Transverse colon (tissue), 4 donors: ENCODE measurements at regions not wholly inside any gene's neighbourhood (a gene's known extent, or its start where the extent isn't known, plus 50 kb on each side); places are given as distances from the start of the nearest gene placed in this dataset.

Experiments used
- DNase-seq: peaks from one replicate; pipeline ENCODE4 v3.0.0-alpha.2; 2019
- H3K27ac ChIP-seq, 4 donors: fragments of 200-600 bp; sonication (generic); 2 replicates each; pipeline ENCODE4 v1.5.1; 2016 to 2018; ENCODE audit warnings: inconsistent platforms in 4 of 4
- H3K27me3 ChIP-seq: fragments of 200-600 bp; sonication (generic); 2 replicates; pipeline ENCODE4 v1.5.1; 2017; ENCODE audit warnings: inconsistent platforms
- H3K36me3 ChIP-seq, 4 donors: fragments of 200-600 bp; sonication (generic); 2 replicates each; pipeline ENCODE4 v1.5.1; 2017 to 2019; ENCODE audit warnings: inconsistent platforms in 4 of 4
- H3K4me1 ChIP-seq, 4 donors: fragments of 200-600 bp; sonication (generic); 2 replicates each; pipeline ENCODE4 v1.5.1; 2017 to 2020; ENCODE audit warnings: inconsistent platforms in 4 of 4
- H3K4me3 ChIP-seq, 4 donors: fragments of 200-600 bp; sonication (generic); 1 replicate in 1 of 4; 2 replicates in 3 of 4; pipeline versions ENCODE4 v1.5.1 to v1.6.1; 2017 to 2019; ENCODE audit warnings: inconsistent platforms in 4 of 4
- H3K9me3 ChIP-seq, 2 donors: fragments of 200-600 bp; sonication (generic); 2 replicates each; pipeline ENCODE4 v1.5.1; 2017 to 2019; ENCODE audit warnings: inconsistent platforms in 2 of 2
- EP300 ChIP-seq: sonication (generic); formaldehyde crosslinking; IDR thresholded peaks from one replicate; pipeline ENCODE4 v1.6.1; 2017; ENCODE audit warnings: antibody characterized with exemption, low read depth
- POLR2A ChIP-seq: fragments of 450-650 bp; IDR thresholded peaks from one replicate; pipeline ENCODE4 v1.6.1; 2016; ENCODE audit warnings: antibody characterized with exemption, mild to moderate bottlenecking, moderate library complexity
- POLR2AphosphoS5 ChIP-seq, 3 donors: sonication (generic); formaldehyde crosslinking; IDR thresholded peaks; one replicate each; pipeline ENCODE4 v1.6.1; 2016; ENCODE audit warnings: antibody characterized with exemption in 3 of 3
- WGBS, 2 donors: methylation state at CpG; one replicate each; pipeline ENCODE4 v1.1.5; 2018; ENCODE audit warnings: low coverage in 1 of 2; 5-methylcytosine and 5-hydroxymethylcytosine counted together
- in situ Hi-C, 4 donors: fragments of 200-750 bp; cut with MboI; loops; one replicate each; pipeline versions ENCODE4 v1.15.0 to v1.15.1; 2017; ENCODE audit warnings: low sequenced_read_pairs in 3 of 4, low pct_ligation_motif_present in 1 of 4, low pct_unique_long_range_greater_than_20kb in 1 of 4
- intact Hi-C: fragments of 100-400 bp; cut with DNase I; formaldehyde crosslinking; loops from one replicate; pipeline ENCODE4 v1.15.1; 2023; ENCODE audit warnings: low total_unique reads
- TF ChIP-seq, protein P1 (sequence below), 5 experiments: fragments of 200-600 bp in 3 of 5; fragments of 450-650 bp in 2 of 5; sonication (generic) in 3 of 5; IDR thresholded peaks; 1 replicate in 2 of 5; 2 replicates in 3 of 5; pipeline ENCODE4 v1.5.1; 2016 to 2017; ENCODE audit warnings: antibody characterized with exemption in 5 of 5, inconsistent platforms in 3 of 5, mild to moderate bottlenecking in 2 of 5, moderate library complexity in 1 of 5

GRCh38 chr12:80038062-80038560 lies 61.2 kb upstream of the OTOGL start:
- in situ Hi-C loops: no loop called here
- Histone ChIP-seq H3K27ac (peak overlapping the region in 3 of 4 donors; percentile 4 to 53 (median 50)), H3K9me3 (no peaks in the 10 kb centered on the region), H3K4me1 (no peaks in the 10 kb centered on the region), H3K27me3 (no peaks in the 10 kb centered on the region), H3K36me3 (no peaks in the 10 kb centered on the region), H3K4me3 (no peak overlapping the region)
- 55 to 81% methylated on average over 3 to 4 of the region's 4 CpGs for WGBS, 2 donors
- DNase-seq: no peak
- intact Hi-C loops: no loop called here
- no peak for TF ChIP-seq EP300
- TF ChIP-seq POLR2A: no peak
- TF ChIP-seq, protein P1, sequence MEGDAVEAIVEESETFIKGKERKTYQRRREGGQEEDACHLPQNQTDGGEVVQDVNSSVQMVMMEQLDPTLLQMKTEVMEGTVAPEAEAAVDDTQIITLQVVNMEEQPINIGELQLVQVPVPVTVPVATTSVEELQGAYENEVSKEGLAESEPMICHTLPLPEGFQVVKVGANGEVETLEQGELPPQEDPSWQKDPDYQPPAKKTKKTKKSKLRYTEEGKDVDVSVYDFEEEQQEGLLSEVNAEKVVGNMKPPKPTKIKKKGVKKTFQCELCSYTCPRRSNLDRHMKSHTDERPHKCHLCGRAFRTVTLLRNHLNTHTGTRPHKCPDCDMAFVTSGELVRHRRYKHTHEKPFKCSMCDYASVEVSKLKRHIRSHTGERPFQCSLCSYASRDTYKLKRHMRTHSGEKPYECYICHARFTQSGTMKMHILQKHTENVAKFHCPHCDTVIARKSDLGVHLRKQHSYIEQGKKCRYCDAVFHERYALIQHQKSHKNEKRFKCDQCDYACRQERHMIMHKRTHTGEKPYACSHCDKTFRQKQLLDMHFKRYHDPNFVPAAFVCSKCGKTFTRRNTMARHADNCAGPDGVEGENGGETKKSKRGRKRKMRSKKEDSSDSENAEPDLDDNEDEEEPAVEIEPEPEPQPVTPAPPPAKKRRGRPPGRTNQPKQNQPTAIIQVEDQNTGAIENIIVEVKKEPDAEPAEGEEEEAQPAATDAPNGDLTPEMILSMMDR (IDR thresholded peaks at IDR 0.05): no peak
- TF ChIP-seq POLR2AphosphoS5 (IDR thresholded peaks at IDR 0.05): no peak

DNA sequence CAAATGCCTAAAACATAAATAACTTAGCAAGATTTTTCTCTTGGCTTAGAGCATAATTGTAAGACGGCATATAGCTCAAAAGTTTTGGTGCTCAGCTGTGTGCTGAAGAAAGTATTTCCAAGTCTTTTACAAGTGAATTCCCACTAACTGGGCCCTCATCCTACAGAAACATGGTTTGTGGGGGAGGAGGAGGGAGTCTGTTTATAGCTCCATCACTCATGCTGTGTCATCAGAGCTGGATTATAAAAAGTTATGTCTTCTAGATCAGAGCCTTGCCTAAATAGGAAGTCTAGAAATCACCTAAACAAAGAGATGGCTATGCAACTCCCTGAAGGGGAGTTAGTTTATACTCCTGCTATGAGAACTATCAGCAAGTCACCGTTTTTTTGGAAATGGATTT lies 65.9 kb upstream of the OTOGL start:
- no peak for TF ChIP-seq EP300
- TF ChIP-seq, protein P1 (IDR thresholded peaks at IDR 0.05): no peak
- TF ChIP-seq POLR2A: no peak
- TF ChIP-seq POLR2AphosphoS5 (IDR thresholded peaks at IDR 0.05): no peak
- no peak for DNase-seq
- Histone ChIP-seq H3K9me3 (no peaks in the 10 kb centered on the region), H3K36me3 (no peaks in the 10 kb centered on the region), H3K27ac (peak overlapping the region; percentile 8 to 60 (median 57)), H3K4me1 (peaks cover 0 to 6% (median 0%) of the 10 kb centered on the region in 4 donors), H3K27me3 (no peaks in the 10 kb centered on the region), H3K4me3 (no peak overlapping the region)
- 51 to 61% methylated on average over 2 of the region's 2 CpGs for WGBS, 2 donors
- intact Hi-C loops: no loop called here
- in situ Hi-C loops: no loop called here

DNA sequence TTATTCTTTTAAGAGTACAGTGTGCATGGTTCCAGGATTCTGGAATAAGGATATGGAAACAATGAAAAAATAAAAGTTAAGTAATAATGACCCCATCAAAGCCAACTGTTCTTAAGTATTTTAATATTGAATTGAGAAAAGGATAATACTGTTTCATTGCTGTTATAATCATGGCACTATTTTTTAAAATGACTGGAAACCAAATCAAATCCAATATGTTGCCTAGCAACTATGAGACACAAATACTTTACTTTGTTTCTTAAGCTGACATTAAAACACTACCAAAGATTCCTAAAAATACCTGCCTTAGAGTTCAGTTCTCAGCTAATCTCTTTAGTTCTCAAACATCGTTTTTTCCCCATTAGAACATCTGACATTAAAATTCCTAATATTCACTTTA lies 66.4 kb upstream of the OTOGL start:
- no peak overlapping the region for H3K4me3 ChIP-seq
- no peaks in the 10 kb centered on the region for H3K9me3 ChIP-seq
- H3K27ac ChIP-seq: peak overlapping the region; percentile 21 to 60 (median 57)
- in situ Hi-C loops: no loop called here
- intact Hi-C loops: no loop called here
- 57 to 62% methylated on average over 1 of the region's 1 CpG for WGBS, 2 donors
- no peaks in the 10 kb centered on the region for H3K27me3 ChIP-seq
- no peaks in the 10 kb centered on the region for H3K36me3 ChIP-seq
- H3K4me1 ChIP-seq: peaks cover 0 to 6% (median 0%) of the 10 kb centered on the region in 4 donors
- no peak for DNase-seq
- TF ChIP-seq POLR2A (no peak), EP300 (no peak), POLR2AphosphoS5 (IDR thresholded peaks at IDR 0.05) (no peak)
- TF ChIP-seq, protein P1 (IDR thresholded peaks at IDR 0.05): no peak

- Histone ChIP-seq H3K4me1 (peaks cover 0 to 6% (median 0%) of the 10 kb centered on the region in 4 donors), H3K36me3 (no peaks in the 10 kb centered on the region), H3K27ac (peak overlapping the region in 3 of 4 donors; percentile 18 to 56 (median 27)), H3K4me3 (no peak overlapping the region), H3K9me3 (no peaks in the 10 kb centered on the region), H3K27me3 (no peaks in the 10 kb centered on the region)
- no peak for TF ChIP-seq EP300
- TF ChIP-seq POLR2AphosphoS5 (IDR thresholded peaks at IDR 0.05): no peak
- TF ChIP-seq, protein P1 (IDR thresholded peaks at IDR 0.05): no peak
- no peak for TF ChIP-seq POLR2A
- in situ Hi-C loops (no loop called here), intact Hi-C loops (no loop called here)
- 90 to 100% methylated on average over 1 of the region's 1 CpG for WGBS, 2 donors
- no peak for DNase-seq
Measured at GRCh38 chr12:80031229-80031628, 68.1 kb upstream of the OTOGL start.
